Ovary (tissue), 7 donors: ENCODE measurements at regions not wholly inside any gene's neighbourhood (a gene's known extent, or its start where the extent isn't known, plus 50 kb on each side); places are given as distances from the start of the nearest gene placed in this dataset.

Source experiments
- DNase-seq, 5 donors: peaks; one replicate each; pipeline ENCODE4 v3.0.0-alpha.2; 2019 to 2020
- H3K27ac ChIP-seq, 2 donors: fragments of 200-600 bp; one replicate each; pipeline versions ENCODE4 v1.5.1 to v1.8.0; 2019 to 2022
- H3K27me3 ChIP-seq: fragments of 200-600 bp; one replicate; pipeline ENCODE4 v1.8.0; 2022
- H3K36me3 ChIP-seq: fragments of 200-600 bp; sonication (generic); one replicate; pipeline ENCODE4 v1.5.1; 2019
- H3K4me1 ChIP-seq: one replicate; pipeline ENCODE4 v1.8.1; 2013; ENCODE audit warnings: mild to moderate bottlenecking, moderate library complexity; ENCODE audit not compliant: insufficient read depth
- H3K4me3 ChIP-seq: fragments of 200-600 bp; sonication (generic); one replicate; pipeline ENCODE4 v1.5.1; 2017
- H3K9me3 ChIP-seq, 2 donors: fragments of 200-600 bp in 1 of 2; sonication (generic) in 1 of 2; one replicate each; pipeline versions ENCODE4 v1.5.1 to v1.8.1; 2013 to 2019; ENCODE audit warnings: mild to moderate bottlenecking in 1 of 2, moderate library complexity in 1 of 2
- CTCF ChIP-seq, 3 donors: fragments of 450-650 bp in 2 of 3; fragments of 200-600 bp in 1 of 3; IDR thresholded peaks; one replicate each; pipeline versions ENCODE4 v1.5.1 to v1.8.0; 2016 to 2022; ENCODE audit warnings: antibody characterized with exemption in 3 of 3, mild to moderate bottlenecking in 1 of 3
- EP300 ChIP-seq: sonication (generic); formaldehyde crosslinking; IDR thresholded peaks from one replicate; pipeline ENCODE4 v1.6.1; 2017; ENCODE audit warnings: antibody characterized with exemption
- POLR2A ChIP-seq: fragments of 450-650 bp; IDR thresholded peaks from one replicate; pipeline ENCODE4 v1.6.1; 2017; ENCODE audit warnings: antibody characterized with exemption, mild to moderate bottlenecking, moderate library complexity
- WGBS, 3 donors: extraction: QIAGEN DNeasy Blood & Tissue Kit in 1 of 3; methylation state at CpG; one replicate each; pipeline versions ENCODE4 v1.1.5 to v1.1.7; 2013 to 2017; 5-methylcytosine and 5-hydroxymethylcytosine counted together
- intact Hi-C, 4 donors: fragments of 100-400 bp; cut with DNase I; formaldehyde crosslinking; loops; one replicate each; pipeline versions ENCODE4 v1.11.0 to v1.15.1; 2022 to 2023
- donor health status: DM: no; HTN: no; CAD: no; lungs with moderate emphysema.
- donor health status: DM: no; HTN: no; CAD: no.
- donor health status: Bipolar disorder and iron deficiency.
- donor health status: DM: no; HTN: no; CAD: no.
- donor health status: DM: yes; HTN: yes; CAD: no.

- Histone ChIP-seq H3K27ac (no peak overlapping the region), H3K36me3 (no peaks in the 10 kb centered on the region), H3K27me3 (no peaks in the 10 kb centered on the region), H3K9me3 (no peaks in the 10 kb centered on the region), H3K4me3 (no peak overlapping the region), H3K4me1 (no peaks in the 10 kb centered on the region)
- intact Hi-C loops, result no loop called here
- no peak for TF ChIP-seq POLR2A
- TF ChIP-seq EP300, result no peak
- no peak for TF ChIP-seq CTCF (IDR thresholded peaks at IDR 0.05)
- no peak for DNase-seq
- WGBS, 3 donors, result 86 to 93% (median 88%) methylated on average over 1 of the region's 1 CpG
These were observed 80.7 kb upstream of the TNFSF4 start for GRCh38 chr1:173287785-173288184.

GRCh38 chr1:173293756-173294155, 86.6 kb upstream of the TNFSF4 start:
- Histone ChIP-seq H3K27me3 (no peaks in the 10 kb centered on the region), H3K4me3 (no peak overlapping the region), H3K36me3 (no peaks in the 10 kb centered on the region), H3K4me1 (no peaks in the 10 kb centered on the region), H3K27ac (no peak overlapping the region), H3K9me3 (no peaks in the 10 kb centered on the region)
- no peak for DNase-seq
- 92 to 94% (median 92%) methylated on average over 1 of the region's 1 CpG for WGBS, 3 donors
- TF ChIP-seq CTCF (IDR thresholded peaks at IDR 0.05) (no peak), EP300 (no peak), POLR2A (no peak)
- intact Hi-C loops, result no loop called here

GRCh38 chr1:173294843-173295242, 87.7 kb upstream of the TNFSF4 start:
- Histone ChIP-seq H3K36me3 (no peaks in the 10 kb centered on the region), H3K27me3 (no peaks in the 10 kb centered on the region), H3K4me3 (no peak overlapping the region), H3K27ac (no peak overlapping the region), H3K9me3 (no peaks in the 10 kb centered on the region), H3K4me1 (no peaks in the 10 kb centered on the region)
- 63 to 79% (median 68%) methylated on average over 2 of the region's 2 CpGs for WGBS, 3 donors
- intact Hi-C loops, result no loop called here
- DNase-seq, result no peak
- TF ChIP-seq POLR2A, result no peak
- no peak for TF ChIP-seq CTCF (IDR thresholded peaks at IDR 0.05)
- TF ChIP-seq EP300, result no peak

GRCh38 chr1:173295391-173295790, 88.3 kb upstream of the TNFSF4 start:
- no peaks in the 10 kb centered on the region for H3K36me3 ChIP-seq
- no peak for DNase-seq
- intact Hi-C loops, result no loop called here
- no peak overlapping the region for H3K4me3 ChIP-seq
- 64 to 73% (median 69%) methylated on average over 1 of the region's 1 CpG for WGBS, 3 donors
- TF ChIP-seq CTCF (IDR thresholded peaks at IDR 0.05) (no peak), EP300 (no peak), POLR2A (no peak)
- H3K9me3 ChIP-seq, result no peaks in the 10 kb centered on the region
- no peaks in the 10 kb centered on the region for H3K27me3 ChIP-seq
- no peaks in the 10 kb centered on the region for H3K4me1 ChIP-seq
- H3K27ac ChIP-seq, result no peak overlapping the region

- Histone ChIP-seq H3K27me3 (no peaks in the 10 kb centered on the region), H3K9me3 (no peaks in the 10 kb centered on the region), H3K4me3 (no peak overlapping the region), H3K36me3 (no peaks in the 10 kb centered on the region), H3K4me1 (no peaks in the 10 kb centered on the region), H3K27ac (no peak overlapping the region)
- WGBS, 3 donors, result 90 to 98% (median 94%) methylated on average over 1 of the region's 1 CpG
- intact Hi-C loops, result no loop called here
- no peak for TF ChIP-seq EP300
- no peak for TF ChIP-seq POLR2A
- TF ChIP-seq CTCF (IDR thresholded peaks at IDR 0.05), result no peak
- DNase-seq, result no peak
These were observed 88.9 kb upstream of the TNFSF4 start for GRCh38 chr1:173295995-173296394.
